Naive thymus-derived CD4-positive, alpha-beta T cell (primary cell): ENCODE measurements at regions not wholly inside any gene's neighbourhood (a gene's known extent, or its start where the extent isn't known, plus 50 kb on each side); places are given as distances from the start of the nearest gene placed in this dataset.

Experiments
- ATAC-seq: fragments of 150-1000 bp; cut with Tn5 transposase; 2 replicates; pipeline ENCODE4 v1.10.0; 2021; ENCODE audit warnings: mild to moderate bottlenecking, moderate library complexity
- CTCF ChIA-PET: fragments of 350-600 bp; sonication (Branson Sonifier 250); formaldehyde crosslinking; loops from one replicate; lab custom pipeline; 2021; ENCODE audit warnings: antibody characterized with exemption; lab: Charles Lee
- POLR2A ChIA-PET: fragments of 350-600 bp; sonication (Branson Sonifier 250); formaldehyde crosslinking; loops from one replicate; lab custom pipeline; 2021; ENCODE audit warnings: antibody characterized with exemption, inconsistent platforms; lab: Charles Lee
- DNase-seq, 9 donors: peaks; one replicate each; pipeline versions ENCODE4 v3.0.0 to v3.0.0-alpha.2; 2020 to 2022; ENCODE audit warnings: mixed read lengths in 1 of 9
- H3K27ac ChIP-seq: one replicate; pipeline ENCODE4 v1.7.0; 2013; ENCODE audit warnings: mild to moderate bottlenecking, low read depth, low read length, moderate library complexity
- H3K27me3 ChIP-seq, 2 donors: one replicate each; pipeline ENCODE4 v1.7.0; 2013; ENCODE audit warnings: low read length in 2 of 2, mild to moderate bottlenecking in 2 of 2, moderate library complexity in 2 of 2; ENCODE audit not compliant: control insufficient read depth in 2 of 2, insufficient read depth in 2 of 2
- H3K36me3 ChIP-seq, 3 experiments: 1 replicate in 2 of 3; 2 replicates in 1 of 3; pipeline ENCODE4 v1.7.0; 2013; ENCODE audit warnings: low read length in 3 of 3, mild to moderate bottlenecking in 3 of 3, moderate library complexity in 1 of 3; ENCODE audit not compliant: insufficient read depth in 3 of 3, control insufficient read depth in 2 of 3
- H3K4me1 ChIP-seq, 2 donors: one replicate each; pipeline ENCODE4 v1.7.0; 2013; ENCODE audit warnings: low read length in 2 of 2, mild to moderate bottlenecking in 2 of 2, moderate library complexity in 1 of 2; ENCODE audit not compliant: control insufficient read depth in 2 of 2, insufficient read depth in 2 of 2
- H3K4me3 ChIP-seq: 2 replicates; pipeline ENCODE4 v1.7.0; 2013; ENCODE audit warnings: mild to moderate bottlenecking, low read length
- H3K9me3 ChIP-seq, 3 experiments: 1 replicate in 2 of 3; 2 replicates in 1 of 3; pipeline ENCODE4 v1.7.0; 2013; ENCODE audit warnings: low read length in 3 of 3; ENCODE audit not compliant: control insufficient read depth in 2 of 3
- H3K27ac Mint-ChIP-seq, 9 donors: one replicate each; pipeline ENCODE4 v1.8.0; 2020 to 2022; ENCODE audit warnings: mixed read lengths in 9 of 9, mild to moderate bottlenecking in 8 of 9, moderate library complexity in 5 of 9, inconsistent platforms in 2 of 9
- H3K27me3 Mint-ChIP-seq, 5 donors: one replicate each; pipeline ENCODE4 v1.8.0; 2021 to 2022; ENCODE audit warnings: mixed read lengths in 5 of 5, mild to moderate bottlenecking in 1 of 5
- H3K36me3 Mint-ChIP-seq, 5 donors: one replicate each; pipeline ENCODE4 v1.8.0; 2020 to 2022; ENCODE audit warnings: mixed read lengths in 5 of 5, mild to moderate bottlenecking in 3 of 5, inconsistent platforms in 1 of 5
- H3K4me1 Mint-ChIP-seq, 7 donors: one replicate each; pipeline ENCODE4 v1.8.0; 2020 to 2022; ENCODE audit warnings: mixed read lengths in 7 of 7, mild to moderate bottlenecking in 3 of 7, inconsistent platforms in 1 of 7
- H3K4me3 Mint-ChIP-seq, 10 donors: one replicate each; pipeline ENCODE4 v1.8.0; 2020 to 2022; ENCODE audit warnings: mild to moderate bottlenecking in 10 of 10, mixed read lengths in 10 of 10, moderate library complexity in 6 of 10, inconsistent platforms in 2 of 10
- H3K9me3 Mint-ChIP-seq, 11 donors: one replicate each; pipeline ENCODE4 v1.8.0; 2020 to 2022; ENCODE audit warnings: mixed read lengths in 11 of 11, mild to moderate bottlenecking in 4 of 11, inconsistent platforms in 1 of 11, moderate library complexity in 1 of 11
- intact Hi-C, 2 donors: fragments of 100-400 bp; cut with micrococcal nuclease; formaldehyde crosslinking; loops; one replicate each; pipeline ENCODE4 v1.15.1; 2023

DNA sequence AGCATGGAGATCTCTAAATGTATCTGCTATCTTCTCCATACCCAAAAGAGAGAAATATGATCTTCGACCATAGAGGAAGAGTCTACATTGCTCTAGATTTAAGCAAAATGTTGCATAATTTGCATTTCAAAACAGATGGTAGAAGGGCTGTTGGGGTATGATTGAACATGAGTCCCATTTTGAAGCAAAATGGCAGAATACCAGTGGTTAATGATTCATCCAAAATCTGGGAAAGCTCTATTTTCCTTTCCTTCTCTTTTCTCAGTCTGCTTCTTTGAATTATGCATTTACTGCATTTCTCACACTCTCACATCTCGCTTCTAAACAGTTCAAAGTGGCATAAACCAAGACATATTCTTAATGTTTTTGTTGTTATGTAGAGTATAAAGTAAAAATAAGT lies 178.5 kb downstream of the MACC1 start:
- H3K36me3 ChIP-seq: no peaks in the 10 kb centered on the region
- no peaks in the 10 kb centered on the region for H3K36me3 Mint-ChIP-seq
- POLR2A ChIA-PET: no interaction called here
- H3K9me3 ChIP-seq: no peaks in the 10 kb centered on the region
- intact Hi-C loops: no loop called here
- no peaks in the 10 kb centered on the region for H3K27me3 ChIP-seq
- H3K4me3 ChIP-seq: no peak overlapping the region
- H3K4me3 Mint-ChIP-seq: no peak overlapping the region
- DNase-seq: no peak
- no peak overlapping the region for H3K27ac ChIP-seq
- CTCF ChIA-PET: no interaction called here
- H3K4me1 Mint-ChIP-seq: no peaks in the 10 kb centered on the region
- H3K27me3 Mint-ChIP-seq: no peaks in the 10 kb centered on the region
- H3K27ac Mint-ChIP-seq: no peak overlapping the region
- peaks cover 0 to 4% (median 0%) of the 10 kb centered on the region in 11 donors for H3K9me3 Mint-ChIP-seq
- no peak for ATAC-seq
- no peaks in the 10 kb centered on the region for H3K4me1 ChIP-seq

DNA sequence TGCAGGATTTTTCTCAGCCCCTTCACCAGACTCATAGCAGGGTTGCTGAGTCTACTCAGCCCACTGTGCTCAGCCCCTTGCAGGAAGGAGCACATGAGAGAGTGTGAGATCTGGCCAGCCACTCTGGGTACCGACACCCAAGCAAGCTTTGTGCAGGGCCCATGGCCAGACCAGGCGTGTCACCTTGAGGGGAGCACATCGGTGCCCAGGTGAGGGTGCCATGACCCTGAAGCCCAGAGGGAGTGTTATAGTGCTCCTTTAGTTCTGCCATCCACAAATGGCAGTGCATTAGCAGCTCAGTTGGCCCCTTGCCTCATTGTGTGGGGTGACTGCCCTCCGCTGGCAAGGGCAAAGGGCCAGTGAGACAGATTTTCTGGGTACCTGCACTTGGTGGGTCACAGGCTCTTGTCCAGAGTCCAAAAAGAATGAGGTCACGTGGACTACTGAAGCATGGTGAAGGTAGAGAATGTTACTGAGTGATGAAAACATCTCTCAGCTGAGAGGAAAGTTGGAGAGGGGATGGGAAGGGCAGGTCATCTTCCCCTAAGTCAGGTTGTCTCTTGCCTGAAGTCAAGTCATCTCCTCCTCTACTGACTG lies 181.8 kb downstream of the MACC1 start:
- Mint-ChIP-seq H3K4me3 (no peak overlapping the region), H3K4me1 (peaks cover 0 to 2% (median 0%) of the 10 kb centered on the region in 7 donors), H3K27ac (no peak overlapping the region), H3K36me3 (no peaks in the 10 kb centered on the region), H3K9me3 (peaks cover 0 to 4% (median 0%) of the 10 kb centered on the region in 11 donors), H3K27me3 (peaks cover 0 to 3% (median 0%) of the 10 kb centered on the region in 5 donors)
- Histone ChIP-seq H3K27me3 (no peaks in the 10 kb centered on the region), H3K4me3 (no peak overlapping the region), H3K4me1 (no peaks in the 10 kb centered on the region), H3K27ac (no peak overlapping the region), H3K9me3 (no peaks in the 10 kb centered on the region), H3K36me3 (no peaks in the 10 kb centered on the region)
- intact Hi-C loops: no loop called here
- ChIA-PET POLR2A (no interaction called here), CTCF (no interaction called here)
- no peak for ATAC-seq
- no peak for DNase-seq

- Mint-ChIP-seq H3K27ac (no peak overlapping the region), H3K4me1 (peaks cover 0 to 2% (median 0%) of the 10 kb centered on the region in 7 donors), H3K4me3 (no peak overlapping the region), H3K9me3 (peaks cover 0 to 4% (median 0%) of the 10 kb centered on the region in 11 donors), H3K27me3 (peaks cover 0 to 3% (median 0%) of the 10 kb centered on the region in 5 donors), H3K36me3 (no peaks in the 10 kb centered on the region)
- no peak for DNase-seq
- intact Hi-C loops: no loop called here
- H3K4me1 ChIP-seq: no peaks in the 10 kb centered on the region
- H3K27ac ChIP-seq: no peak overlapping the region
- no peaks in the 10 kb centered on the region for H3K36me3 ChIP-seq
- ChIA-PET POLR2A (no interaction called here), CTCF (no interaction called here)
- no peak overlapping the region for H3K4me3 ChIP-seq
- no peaks in the 10 kb centered on the region for H3K9me3 ChIP-seq
- no peak for ATAC-seq
- no peaks in the 10 kb centered on the region for H3K27me3 ChIP-seq
These were observed 183.4 kb downstream of the MACC1 start for GRCh38 chr7:20033621-20034400.

- Histone ChIP-seq H3K36me3 (no peaks in the 10 kb centered on the region), H3K4me1 (no peaks in the 10 kb centered on the region), H3K9me3 (no peaks in the 10 kb centered on the region), H3K27ac (no peak overlapping the region), H3K4me3 (no peak overlapping the region), H3K27me3 (no peaks in the 10 kb centered on the region)
- POLR2A ChIA-PET: no interaction called here
- no peak overlapping the region for H3K27ac Mint-ChIP-seq
- H3K36me3 Mint-ChIP-seq: no peaks in the 10 kb centered on the region
- CTCF ChIA-PET: no interaction called here
- H3K9me3 Mint-ChIP-seq: peaks cover 0 to 6% (median 0%) of the 10 kb centered on the region in 11 donors
- intact Hi-C loops: no loop called here
- H3K4me1 Mint-ChIP-seq: peaks cover 0 to 2% (median 0%) of the 10 kb centered on the region in 7 donors
- no peak overlapping the region for H3K4me3 Mint-ChIP-seq
- ATAC-seq (no peak), DNase-seq (no peak)
- peaks cover 0 to 3% (median 0%) of the 10 kb centered on the region in 5 donors for H3K27me3 Mint-ChIP-seq
These were observed 184.4 kb downstream of the MACC1 start for GRCh38 chr7:20032741-20033140.

DNA sequence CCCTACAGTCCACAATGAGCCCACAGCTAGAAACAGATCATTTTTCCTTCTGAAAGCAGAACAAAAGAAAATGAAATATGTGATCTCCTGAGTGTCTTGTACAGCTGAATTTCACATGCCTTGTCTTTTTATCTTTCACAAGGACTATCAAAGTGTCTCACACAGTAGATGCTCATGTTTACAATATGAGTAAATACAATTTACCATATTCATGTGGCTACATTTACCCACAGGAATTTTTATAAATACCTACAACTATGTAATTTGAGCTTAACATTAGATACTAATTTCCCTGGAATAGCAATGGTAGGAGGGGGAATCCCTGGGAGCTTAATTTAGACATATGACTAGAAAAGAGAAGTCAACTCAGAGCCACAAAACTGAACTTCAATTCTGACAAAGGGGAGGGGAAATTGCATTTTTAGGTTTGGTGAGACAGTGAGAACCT lies 186.2 kb downstream of the MACC1 start:
- Mint-ChIP-seq H3K9me3 (peaks cover 0 to 10% (median 0%) of the 10 kb centered on the region in 11 donors), H3K4me1 (peaks cover 0 to 2% (median 0%) of the 10 kb centered on the region in 7 donors), H3K27me3 (peaks cover 0 to 3% (median 0%) of the 10 kb centered on the region in 5 donors), H3K36me3 (no peaks in the 10 kb centered on the region), H3K27ac (no peak overlapping the region), H3K4me3 (no peak overlapping the region)
- CTCF ChIA-PET: no interaction called here
- Histone ChIP-seq H3K27me3 (no peaks in the 10 kb centered on the region), H3K36me3 (no peaks in the 10 kb centered on the region), H3K4me1 (no peaks in the 10 kb centered on the region), H3K4me3 (no peak overlapping the region), H3K9me3 (no peaks in the 10 kb centered on the region), H3K27ac (no peak overlapping the region)
- DNase-seq (no peak), ATAC-seq (no peak)
- POLR2A ChIA-PET: no interaction called here
- intact Hi-C loops: no loop called here

- Histone ChIP-seq H3K36me3 (no peaks in the 10 kb centered on the region), H3K27ac (no peak overlapping the region), H3K27me3 (no peaks in the 10 kb centered on the region), H3K4me1 (no peaks in the 10 kb centered on the region), H3K9me3 (no peaks in the 10 kb centered on the region), H3K4me3 (no peak overlapping the region)
- ATAC-seq (no peak), DNase-seq (no peak)
- H3K9me3 Mint-ChIP-seq: peaks cover 0 to 8% (median 1%) of the 10 kb centered on the region in 11 donors
- intact Hi-C loops: no loop called here
- H3K27ac Mint-ChIP-seq: no peak overlapping the region
- no peaks in the 10 kb centered on the region for H3K36me3 Mint-ChIP-seq
- H3K27me3 Mint-ChIP-seq: peaks cover 0 to 3% (median 0%) of the 10 kb centered on the region in 5 donors
- H3K4me3 Mint-ChIP-seq: no peak overlapping the region
- CTCF ChIA-PET: interaction anchor here (0.6 kb wide), 1 partner anchor 550 kb away, joined by 3 read pairs; no protein-coding TSS in a partner anchor
- POLR2A ChIA-PET: no interaction called here
- peaks cover 0 to 2% (median 0%) of the 10 kb centered on the region in 7 donors for H3K4me1 Mint-ChIP-seq
These were observed 186.8 kb downstream of the MACC1 start for GRCh38 chr7:20030417-20030816.
